ENCODE measurements at regions not wholly inside any gene's neighbourhood (a gene's known extent, or its start where the extent isn't known, plus 50 kb on each side); places are given as distances from the start of the nearest gene placed in this dataset.

- Histone ChIP-seq H3K56ac (replicated peaks; ENCODE audit: insufficient read length, low read depth, low read length) (no peak overlapping the region), H2BK12ac (ENCODE audit: low read depth, low read length) (no peak overlapping the region), H3K9ac (replicated peaks in 1 of 4; ENCODE audit: extremely low read depth in 1 of 4, low read depth in 3 of 4, low read length in 3 of 4) (no peak overlapping the region), H3K27me3 (replicated peaks in 1 of 4; ENCODE audit: control insufficient read depth in 3 of 4, extremely low read depth in 1 of 4, insufficient read depth in 3 of 4, low read length in 3 of 4) (no peaks in the 10 kb centered on the region), H2BK120ac (replicated peaks; ENCODE audit: low read depth, low read length) (no peak overlapping the region), H3K79me2 (ENCODE audit: control insufficient read depth in 1 of 2, insufficient read depth in 2 of 2, low read length in 2 of 2) (no peaks in the 10 kb centered on the region), H4K91ac (replicated peaks; ENCODE audit: insufficient read length, low read length) (no peak overlapping the region), H3K79me1 (ENCODE audit: low read depth, low read length) (no peaks in the 10 kb centered on the region), H4K5ac (ENCODE audit: insufficient read length, low read depth, low read length) (no peak overlapping the region), H3K4ac (replicated peaks; ENCODE audit: insufficient read length, low read depth, low read length) (no peak overlapping the region), H3K4me1 (replicated peaks in 1 of 4; ENCODE audit: control insufficient read depth in 3 of 4, insufficient read depth in 4 of 4, low read length in 3 of 4) (peaks cover 0 to 6% (median 0%) of the 10 kb centered on the region in 4 experiments; a peak in 2 of 7 replicates), H2BK20ac (ENCODE audit: low read length) (no peak overlapping the region), H3K27ac (ENCODE audit: low read depth, low read length) (no peak overlapping the region), H3K23me2 (ENCODE audit: low read depth, low read length) (peaks cover 12% of the 10 kb centered on the region; the same call in 1 of the 2 replicates), H2AK5ac (ENCODE audit: low read depth, low read length) (no peak overlapping the region), H3K23ac (ENCODE audit: insufficient read length) (no peak overlapping the region), H4K20me1 (replicated peaks in 1 of 2; ENCODE audit: control insufficient read depth in 1 of 2, insufficient read depth in 2 of 2, low read length in 2 of 2) (peaks cover 0 to 7% of the 10 kb centered on the region in 2 experiments), H3K36me3 (ENCODE audit: control insufficient read depth in 2 of 4, insufficient read depth in 4 of 4, low read length in 3 of 4) (no peaks in the 10 kb centered on the region), H3K4me3 (ENCODE audit: extremely low read depth in 1 of 4, insufficient read depth in 2 of 4, low read depth in 3 of 4, low read length in 4 of 4) (no peak overlapping the region), H4K8ac (ENCODE audit: extremely low read depth, insufficient read depth, low read length) (no peak overlapping the region), H3K14ac (ENCODE audit: insufficient read length) (peak overlapping the region; percentile 52), H3K18ac (ENCODE audit: extremely low read depth, low read length) (no peak overlapping the region), H2BK15ac (ENCODE audit: low read length) (no peak overlapping the region), H2BK5ac (ENCODE audit: low read depth, low read length) (no peak overlapping the region), H2AFZ (ENCODE audit: low read length) (no peak overlapping the region), H3K9me3 (ENCODE audit: insufficient read depth in 2 of 2, low read depth in 1 of 2, low read length in 1 of 2) (peaks cover 0 to 6% of the 10 kb centered on the region in 2 experiments; a peak in 2 of 4 replicates), H3K4me2 (ENCODE audit: insufficient read depth in 1 of 2, low read depth in 2 of 2, low read length in 2 of 2) (no peak overlapping the region)
- no peak for TF ChIP-seq SRF (IDR thresholded peaks at IDR 0.05; ENCODE audit: low read depth, low read length)
- 94% methylated on average over 15 of the region's 17 CpGs; no CpG with 5 or more reads in 1 of the 2 experiments for WGBS, 2 experiments (ENCODE audit: extremely low coverage in 1 of 2, insufficient coverage in 1 of 2, insufficient read length in 1 of 2, insufficient replicate concordance in 2 of 2, low coverage in 1 of 2, low lambda C conversion rate in 2 of 2, missing lambda C conversion rate in 1 of 2)
- FAIRE-seq (no peak), DNase-seq (ENCODE audit: low read depth in 1 of 2, low spot score in 2 of 2) (peak in 1 of 2 experiments; percentile 37)
- POLR2A ChIA-PET (ENCODE audit: partially characterized antibody): no interaction called here
- CTCF ChIA-PET (ENCODE audit: partially characterized antibody): no interaction called here
Measured at GRCh38 chr2:240308111-240308651, 127.3 kb upstream of the GPC1 start.

Data from H1 (cell line).